Loucy (cell line): ENCODE measurements at regions not wholly inside any gene's neighbourhood (a gene's known extent, or its start where the extent isn't known, plus 50 kb on each side); places are given as distances from the start of the nearest gene placed in this dataset.

Source experiments
- EZH2phosphoT487 ChIP-seq: fragments of 200-600 bp; IDR thresholded peaks from 2 replicates; pipeline ENCODE4 v1.6.1; 2018; ENCODE audit warnings: antibody characterized with exemption, mild to moderate bottlenecking, moderate library complexity, borderline replicate concordance
- TF ChIP-seq, protein P1 (sequence below): fragments of 200-600 bp; sonication (generic); conservative IDR thresholded peaks from 2 replicates; pipeline ENCODE4 v1.5.1; 2014; ENCODE audit warnings: mild to moderate bottlenecking, antibody characterized with exemption, low read length

DNA sequence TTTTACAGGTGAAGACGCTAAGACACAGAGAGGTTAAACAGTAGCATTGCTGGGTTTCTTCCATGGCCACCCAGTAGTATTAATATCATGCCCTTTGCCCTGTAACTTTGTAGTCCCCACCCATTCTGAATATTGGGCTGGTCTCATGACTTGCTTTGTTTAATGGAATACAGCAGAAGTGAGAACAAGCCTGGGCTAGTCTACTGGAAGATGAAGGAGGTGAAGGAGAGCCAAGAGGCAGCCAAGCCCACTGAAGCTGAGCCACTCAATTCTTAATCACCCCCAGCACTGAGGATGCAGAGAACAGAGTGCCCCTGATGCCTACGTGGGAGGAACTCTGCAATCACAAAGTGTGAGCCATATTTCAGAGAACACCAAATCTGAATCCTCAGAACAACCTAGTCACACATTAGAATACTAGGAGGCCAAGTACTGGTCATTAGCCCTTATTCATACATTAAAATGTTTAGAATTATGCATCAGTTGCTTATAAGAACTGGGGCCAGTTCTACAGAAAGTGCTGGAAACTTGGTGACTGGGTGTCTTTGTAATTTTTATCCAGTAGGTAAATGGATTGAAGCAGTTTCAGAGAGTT, 202.5 kb upstream of the ADRA1D start:
- TF ChIP-seq, protein P1, sequence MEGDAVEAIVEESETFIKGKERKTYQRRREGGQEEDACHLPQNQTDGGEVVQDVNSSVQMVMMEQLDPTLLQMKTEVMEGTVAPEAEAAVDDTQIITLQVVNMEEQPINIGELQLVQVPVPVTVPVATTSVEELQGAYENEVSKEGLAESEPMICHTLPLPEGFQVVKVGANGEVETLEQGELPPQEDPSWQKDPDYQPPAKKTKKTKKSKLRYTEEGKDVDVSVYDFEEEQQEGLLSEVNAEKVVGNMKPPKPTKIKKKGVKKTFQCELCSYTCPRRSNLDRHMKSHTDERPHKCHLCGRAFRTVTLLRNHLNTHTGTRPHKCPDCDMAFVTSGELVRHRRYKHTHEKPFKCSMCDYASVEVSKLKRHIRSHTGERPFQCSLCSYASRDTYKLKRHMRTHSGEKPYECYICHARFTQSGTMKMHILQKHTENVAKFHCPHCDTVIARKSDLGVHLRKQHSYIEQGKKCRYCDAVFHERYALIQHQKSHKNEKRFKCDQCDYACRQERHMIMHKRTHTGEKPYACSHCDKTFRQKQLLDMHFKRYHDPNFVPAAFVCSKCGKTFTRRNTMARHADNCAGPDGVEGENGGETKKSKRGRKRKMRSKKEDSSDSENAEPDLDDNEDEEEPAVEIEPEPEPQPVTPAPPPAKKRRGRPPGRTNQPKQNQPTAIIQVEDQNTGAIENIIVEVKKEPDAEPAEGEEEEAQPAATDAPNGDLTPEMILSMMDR, result no peak
- TF ChIP-seq EZH2phosphoT487, result no peak
